ACHN (cell line): ENCODE measurements at regions not wholly inside any gene's neighbourhood (a gene's known extent, or its start where the extent isn't known, plus 50 kb on each side); places are given as distances from the start of the nearest gene placed in this dataset.
"Not testable (repeated sequence)": the region's sequence is repeated elsewhere in the genome, so short reads cannot be mapped to it uniquely, and the experiment has no call there.

ENCODE experiments used
- DNase-seq: peaks from one replicate; pipeline ENCODE4 v3.0.0-alpha.2; 2015
- in situ Hi-C: cut with HindIII; loops from 2 replicates; pipeline ENCODE4 v1.10.0; 2017; ENCODE audit warnings: low sequenced_read_pairs, low pct_ligation_motif_present, low pct_unique_long_range_greater_than_20kb

GRCh38 chr3:81237181-81237580 lies 524.3 kb downstream of the GBE1 start:
- in situ Hi-C loops = no loop called here
- DNase-seq = no peak

GRCh38 chr3:81218023-81218422 lies 543.4 kb downstream of the GBE1 start:
- peak; percentile 62 for DNase-seq
- in situ Hi-C loops = no loop called here

GRCh38 chr3:81217101-81217500 lies 544.3 kb downstream of the GBE1 start:
- in situ Hi-C loops = no loop called here
- DNase-seq = no peak

- peak; percentile 18 for DNase-seq
- in situ Hi-C loops = no loop called here
These were observed 545.3 kb downstream of the GBE1 start for GRCh38 chr3:81216192-81216591.

- in situ Hi-C loops = no loop called here
- no peak for DNase-seq
These were observed 546.8 kb downstream of the GBE1 start for GRCh38 chr3:81214631-81215030.

- in situ Hi-C loops = no loop called here
- no peak for DNase-seq
These were observed 561.9 kb downstream of the GBE1 start for GRCh38 chr3:81199587-81199986.

GRCh38 chr3:81198756-81199155 lies 562.7 kb downstream of the GBE1 start:
- in situ Hi-C loops = no loop called here
- no peak for DNase-seq

- in situ Hi-C loops = no loop called here
- DNase-seq = no peak
These were observed 563.2 kb downstream of the GBE1 start for GRCh38 chr3:81198216-81198615.

GRCh38 chr3:81197386-81197785 lies 564.1 kb downstream of the GBE1 start:
- in situ Hi-C loops = no loop called here
- DNase-seq = no peak

- no peak for DNase-seq
- in situ Hi-C loops = no loop called here
These were observed 566.0 kb downstream of the GBE1 start for GRCh38 chr3:81195478-81195877.

GRCh38 chr3:81186412-81186811 lies 575.0 kb downstream of the GBE1 start:
- no peak for DNase-seq
- in situ Hi-C loops = no loop called here

- in situ Hi-C loops, DNase-seq: not testable (repeated sequence)
These were observed 579.2 kb downstream of the GBE1 start for GRCh38 chr3:81182086-81182875.

- DNase-seq = peak; percentile 16
These were observed 587.9 kb downstream of the GBE1 start for GRCh38 chr3:81173514-81173913.

GRCh38 chr3:81170298-81170697 lies 591.1 kb downstream of the GBE1 start:
- no peak for DNase-seq
- in situ Hi-C loops = no loop called here

More at GRCh38 chr3:81173514-81173913, 587.9 kb downstream of the GBE1 start:
- in situ Hi-C loops = no loop called here

- in situ Hi-C loops = no loop called here
- DNase-seq = no peak
These were observed 596.6 kb downstream of the GBE1 start for GRCh38 chr3:81164806-81165205.

- in situ Hi-C loops = no loop called here
- DNase-seq = no peak
These were observed 599.6 kb downstream of the GBE1 start for GRCh38 chr3:81161851-81162250.

GRCh38 chr3:81161100-81161499 lies 600.3 kb downstream of the GBE1 start:
- in situ Hi-C loops = no loop called here

GRCh38 chr3:81154611-81155143 lies 606.8 kb downstream of the GBE1 start:
- in situ Hi-C loops = no loop called here
- DNase-seq = no peak

More at GRCh38 chr3:81161100-81161499, 600.3 kb downstream of the GBE1 start:
- DNase-seq = no peak

GRCh38 chr3:81152156-81152555 lies 609.3 kb downstream of the GBE1 start:
- no peak for DNase-seq
- in situ Hi-C loops = no loop called here

- in situ Hi-C loops = no loop called here
- no peak for DNase-seq
These were observed 628.5 kb downstream of the GBE1 start for GRCh38 chr3:81132995-81133394.
